GM18508 (cell line): ENCODE measurements at regions not wholly inside any gene's neighbourhood (a gene's known extent, or its start where the extent isn't known, plus 50 kb on each side); places are given as distances from the start of the nearest gene placed in this dataset.

Experiments used
- ATAC-seq: cut with Tn5 transposase; IDR thresholded peaks from one replicate; pipeline ENCODE4 v1.9.1; 2021; ENCODE audit warnings: moderate number of reproducible peaks; ENCODE audit not compliant: insufficient read depth, unreplicated experiment

GRCh38 chr6:74650668-74651067 is 555.2 kb downstream of the COL12A1 start:
- no peak for ATAC-seq

GRCh38 chr6:74646461-74646860 is 559.4 kb downstream of the COL12A1 start:
- ATAC-seq, result no peak

- ATAC-seq, result no peak
Measured at GRCh38 chr6:74645108-74645849, 560.6 kb downstream of the COL12A1 start.

GRCh38 chr6:74642101-74642500 is 563.8 kb downstream of the COL12A1 start:
- ATAC-seq, result no peak

GRCh38 chr6:74638412-74638811 is 567.4 kb downstream of the COL12A1 start:
- no peak for ATAC-seq

GRCh38 chr6:74632196-74632875 is 573.5 kb downstream of the COL12A1 start:
- ATAC-seq, result no peak

- no peak for ATAC-seq
Measured at GRCh38 chr6:74631564-74631963, 574.3 kb downstream of the COL12A1 start.

GRCh38 chr6:74626288-74626687 is 579.6 kb downstream of the COL12A1 start:
- no peak for ATAC-seq

- no peak for ATAC-seq
Measured at GRCh38 chr6:74623027-74623426, 582.8 kb downstream of the COL12A1 start.

GRCh38 chr6:74611220-74611619 is 594.6 kb downstream of the COL12A1 start:
- ATAC-seq, result no peak

GRCh38 chr6:74610352-74610751 is 595.5 kb downstream of the COL12A1 start:
- no peak for ATAC-seq

GRCh38 chr6:74609871-74610270 is 596.0 kb downstream of the COL12A1 start:
- no peak for ATAC-seq

GRCh38 chr6:74607934-74608333 is 597.9 kb downstream of the COL12A1 start:
- ATAC-seq, result no peak

GRCh38 chr6:74607468-74607867 is 598.4 kb downstream of the COL12A1 start:
- no peak for ATAC-seq

GRCh38 chr6:74606582-74607071 is 599.2 kb downstream of the COL12A1 start:
- ATAC-seq, result no peak

GRCh38 chr6:74605922-74606581 is 599.8 kb downstream of the COL12A1 start:
- no peak for ATAC-seq

GRCh38 chr6:74604279-74604678 is 601.6 kb downstream of the COL12A1 start:
- ATAC-seq, result no peak

- no peak for ATAC-seq
Measured at GRCh38 chr6:74603322-74604076, 602.4 kb downstream of the COL12A1 start.

- ATAC-seq, result no peak
Measured at GRCh38 chr6:74602206-74602605, 603.6 kb downstream of the COL12A1 start.
